GOT3 (cell line): ENCODE measurements at regions not wholly inside any gene's neighbourhood (a gene's known extent, or its start where the extent isn't known, plus 50 kb on each side); places are given as distances from the start of the nearest gene placed in this dataset.

Experiments used
- DNase-seq: peaks from one replicate; lab custom pipeline; 2025; ENCODE audit warnings: mixed read lengths; lab: John Stamatoyannopoulos, UW

- no peak for DNase-seq
These were observed 58.4 kb downstream of the SLC25A47 start for GRCh38 chr14:100381395-100382105.

GRCh38 chr14:100382106-100382455 lies 58.9 kb downstream of the SLC25A47 start:
- no peak for DNase-seq

- no peak for DNase-seq
These were observed 60.6 kb downstream of the SLC25A47 start for GRCh38 chr14:100383727-100384158.

- no peak for DNase-seq
These were observed 61.1 kb downstream of the SLC25A47 start for GRCh38 chr14:100384277-100384676.

- DNase-seq: no peak
These were observed 62.0 kb downstream of the SLC25A47 start for GRCh38 chr14:100384819-100385813.

- no peak for DNase-seq
These were observed 63.0 kb downstream of the SLC25A47 start for GRCh38 chr14:100386121-100386520.

GRCh38 chr14:100386846-100387245 lies 63.7 kb downstream of the SLC25A47 start:
- no peak for DNase-seq

GRCh38 chr14:100387450-100387849 lies 64.3 kb downstream of the SLC25A47 start:
- DNase-seq: no peak

GRCh38 chr14:100388103-100389054 lies 65.2 kb downstream of the SLC25A47 start:
- DNase-seq: no peak

- no peak for DNase-seq
These were observed 66.5 kb downstream of the SLC25A47 start for GRCh38 chr14:100389497-100390104.

GRCh38 chr14:100391173-100391572 lies 68.0 kb downstream of the SLC25A47 start:
- DNase-seq: no peak

GRCh38 chr14:100391724-100392123 lies 68.6 kb downstream of the SLC25A47 start:
- DNase-seq: no peak

- no peak for DNase-seq
These were observed 69.2 kb downstream of the SLC25A47 start for GRCh38 chr14:100392356-100392755.

GRCh38 chr14:100393362-100393761 lies 70.2 kb downstream of the SLC25A47 start:
- DNase-seq: no peak

GRCh38 chr14:100393906-100394732 lies 71.0 kb downstream of the SLC25A47 start:
- no peak for DNase-seq

- no peak for DNase-seq
These were observed 71.9 kb downstream of the SLC25A47 start for GRCh38 chr14:100394886-100395672.

- DNase-seq: no peak
These were observed 73.2 kb downstream of the SLC25A47 start for GRCh38 chr14:100396266-100396795.

- DNase-seq: no peak
These were observed 73.9 kb downstream of the SLC25A47 start for GRCh38 chr14:100397005-100397404.

- DNase-seq: no peak
These were observed 74.9 kb downstream of the SLC25A47 start for GRCh38 chr14:100398044-100398443.
